ENCODE measurements at regions not wholly inside any gene's neighbourhood (a gene's known extent, or its start where the extent isn't known, plus 50 kb on each side); places are given as distances from the start of the nearest gene placed in this dataset.
"Not testable (repeated sequence)": the region's sequence is repeated elsewhere in the genome, so short reads cannot be mapped to it uniquely, and the experiment has no call there.

GRCh38 chr1:228994676-228995594 lies 259.7 kb downstream of the RHOU start:
- no peak for DNase-seq

GRCh38 chr1:228996281-228996680 lies 261.0 kb downstream of the RHOU start:
- no peak for DNase-seq

- DNase-seq: no peak
Observed at GRCh38 chr1:228997721-228998144, 262.5 kb downstream of the RHOU start.

GRCh38 chr1:228998179-228998578 lies 262.9 kb downstream of the RHOU start:
- no peak for DNase-seq

GRCh38 chr1:228999446-229000170 lies 264.3 kb downstream of the RHOU start:
- no peak for DNase-seq

- no peak for DNase-seq
Observed at GRCh38 chr1:229000187-229000586, 264.9 kb downstream of the RHOU start.

GRCh38 chr1:229001467-229002011 lies 266.3 kb downstream of the RHOU start:
- no peak for DNase-seq

GRCh38 chr1:229002037-229002436 lies 266.8 kb downstream of the RHOU start:
- DNase-seq: no peak

GRCh38 chr1:229002451-229002960 lies 267.2 kb downstream of the RHOU start:
- DNase-seq: no peak

- no peak for DNase-seq
Observed at GRCh38 chr1:229003233-229004031, 267.5 kb upstream of the RAB4A start.

- no peak for DNase-seq
Observed at GRCh38 chr1:229004066-229004833, 266.7 kb upstream of the RAB4A start.

- DNase-seq: no peak
Observed at GRCh38 chr1:229005097-229005496, 265.8 kb upstream of the RAB4A start.

GRCh38 chr1:229005556-229005955 lies 265.4 kb upstream of the RAB4A start:
- DNase-seq: no peak

GRCh38 chr1:229006121-229006870 lies 264.6 kb upstream of the RAB4A start:
- no peak for DNase-seq

- no peak for DNase-seq
Observed at GRCh38 chr1:229007167-229007566, 263.7 kb upstream of the RAB4A start.

- DNase-seq: no peak
Observed at GRCh38 chr1:229007701-229008100, 263.2 kb upstream of the RAB4A start.

- not testable (repeated sequence) for DNase-seq
Observed at GRCh38 chr1:229008347-229008746, 262.6 kb upstream of the RAB4A start.

GRCh38 chr1:229011022-229011421 lies 259.9 kb upstream of the RAB4A start:
- no peak for DNase-seq

GRCh38 chr1:229012823-229013222 lies 258.1 kb upstream of the RAB4A start:
- DNase-seq: no peak

- DNase-seq: no peak
Observed at GRCh38 chr1:229013981-229014380, 256.9 kb upstream of the RAB4A start.

- no peak for DNase-seq
Observed at GRCh38 chr1:229015806-229016205, 255.1 kb upstream of the RAB4A start.
